ENCODE measurements at regions not wholly inside any gene's neighbourhood (a gene's known extent, or its start where the extent isn't known, plus 50 kb on each side); places are given as distances from the start of the nearest gene placed in this dataset.

GRCh38 chr16:14370736-14371234, 259.3 kb downstream of the PARN start:
- Histone ChIP-seq H3K9me3 (ENCODE audit: low read length) (no peaks in the 10 kb centered on the region), H3K27ac (ENCODE audit: low read depth, low read length) (no peak overlapping the region), H3K4me3 (ENCODE audit: low read depth in 1 of 2, low read length in 2 of 2) (no peak overlapping the region), H3K4me1 (ENCODE audit: insufficient read depth, low read length) (no peaks in the 10 kb centered on the region), H3K9ac (ENCODE audit: low read length) (no peak overlapping the region), H3K27me3 (ENCODE audit: control insufficient read depth in 1 of 2, insufficient read depth in 2 of 2, low read length in 2 of 2) (no peaks in the 10 kb centered on the region), H3K36me3 (ENCODE audit: insufficient read depth, low read length) (no peaks in the 10 kb centered on the region)

- H3K36me3 ChIP-seq (ENCODE audit: insufficient read depth, low read length): no peaks in the 10 kb centered on the region
- no peaks in the 10 kb centered on the region for H3K9me3 ChIP-seq (ENCODE audit: low read length)
- no peak overlapping the region for H3K27ac ChIP-seq (ENCODE audit: low read depth, low read length)
- no peaks in the 10 kb centered on the region for H3K4me1 ChIP-seq (ENCODE audit: insufficient read depth, low read length)
- no peak overlapping the region for H3K9ac ChIP-seq (ENCODE audit: low read length)
- H3K4me3 ChIP-seq (ENCODE audit: low read depth in 1 of 2, low read length in 2 of 2): no peak overlapping the region
- no peaks in the 10 kb centered on the region for H3K27me3 ChIP-seq (ENCODE audit: control insufficient read depth in 1 of 2, insufficient read depth in 2 of 2, low read length in 2 of 2)
Measured at GRCh38 chr16:14369734-14370598, 260.1 kb downstream of the PARN start.

GRCh38 chr16:14368399-14368798, 261.7 kb downstream of the PARN start:
- Histone ChIP-seq H3K36me3 (ENCODE audit: insufficient read depth, low read length) (no peaks in the 10 kb centered on the region), H3K27me3 (ENCODE audit: control insufficient read depth in 1 of 2, insufficient read depth in 2 of 2, low read length in 2 of 2) (no peaks in the 10 kb centered on the region), H3K9ac (ENCODE audit: low read length) (no peak overlapping the region), H3K27ac (ENCODE audit: low read depth, low read length) (no peak overlapping the region), H3K4me3 (ENCODE audit: low read depth in 1 of 2, low read length in 2 of 2) (no peak overlapping the region), H3K9me3 (ENCODE audit: low read length) (no peaks in the 10 kb centered on the region), H3K4me1 (ENCODE audit: insufficient read depth, low read length) (peaks cover 6% of the 10 kb centered on the region)

GRCh38 chr16:14366974-14367707, 262.9 kb downstream of the PARN start:
- no peak overlapping the region for H3K4me3 ChIP-seq (ENCODE audit: low read depth in 1 of 2, low read length in 2 of 2)
- H3K27me3 ChIP-seq (ENCODE audit: control insufficient read depth in 1 of 2, insufficient read depth in 2 of 2, low read length in 2 of 2): no peaks in the 10 kb centered on the region
- H3K9ac ChIP-seq (ENCODE audit: low read length): no peak overlapping the region
- no peak overlapping the region for H3K27ac ChIP-seq (ENCODE audit: low read depth, low read length)
- H3K9me3 ChIP-seq (ENCODE audit: low read length): no peaks in the 10 kb centered on the region
- peaks cover 10% of the 10 kb centered on the region for H3K4me1 ChIP-seq (ENCODE audit: insufficient read depth, low read length)
- H3K36me3 ChIP-seq (ENCODE audit: insufficient read depth, low read length): no peaks in the 10 kb centered on the region

GRCh38 chr16:14366447-14366846, 263.6 kb downstream of the PARN start:
- Histone ChIP-seq H3K36me3 (ENCODE audit: insufficient read depth, low read length) (no peaks in the 10 kb centered on the region), H3K4me3 (ENCODE audit: low read depth in 1 of 2, low read length in 2 of 2) (no peak overlapping the region), H3K9ac (ENCODE audit: low read length) (no peak overlapping the region), H3K9me3 (ENCODE audit: low read length) (no peaks in the 10 kb centered on the region), H3K27ac (ENCODE audit: low read depth, low read length) (no peak overlapping the region), H3K4me1 (ENCODE audit: insufficient read depth, low read length) (peaks cover 10% of the 10 kb centered on the region), H3K27me3 (ENCODE audit: control insufficient read depth in 1 of 2, insufficient read depth in 2 of 2, low read length in 2 of 2) (no peaks in the 10 kb centered on the region)

GRCh38 chr16:14365200-14365851, 264.7 kb downstream of the PARN start:
- Histone ChIP-seq H3K27me3 (ENCODE audit: control insufficient read depth in 1 of 2, insufficient read depth in 2 of 2, low read length in 2 of 2) (no peaks in the 10 kb centered on the region), H3K36me3 (ENCODE audit: insufficient read depth, low read length) (no peaks in the 10 kb centered on the region), H3K27ac (ENCODE audit: low read depth, low read length) (no peak overlapping the region), H3K9me3 (ENCODE audit: low read length) (no peaks in the 10 kb centered on the region), H3K4me3 (ENCODE audit: low read depth in 1 of 2, low read length in 2 of 2) (no peak overlapping the region), H3K9ac (ENCODE audit: low read length) (no peak overlapping the region), H3K4me1 (ENCODE audit: insufficient read depth, low read length) (peaks cover 10% of the 10 kb centered on the region)

GRCh38 chr16:14364386-14365199, 265.5 kb downstream of the PARN start:
- Histone ChIP-seq H3K9ac (ENCODE audit: low read length) (no peak overlapping the region), H3K27me3 (ENCODE audit: control insufficient read depth in 1 of 2, insufficient read depth in 2 of 2, low read length in 2 of 2) (no peaks in the 10 kb centered on the region), H3K9me3 (ENCODE audit: low read length) (no peaks in the 10 kb centered on the region), H3K4me3 (ENCODE audit: low read depth in 1 of 2, low read length in 2 of 2) (no peak overlapping the region), H3K36me3 (ENCODE audit: insufficient read depth, low read length) (no peaks in the 10 kb centered on the region), H3K27ac (ENCODE audit: low read depth, low read length) (no peak overlapping the region), H3K4me1 (ENCODE audit: insufficient read depth, low read length) (peaks cover 10% of the 10 kb centered on the region)

GRCh38 chr16:14364112-14364385, 266.0 kb downstream of the PARN start:
- H3K27ac ChIP-seq (ENCODE audit: low read depth, low read length): no peak overlapping the region
- no peaks in the 10 kb centered on the region for H3K27me3 ChIP-seq (ENCODE audit: control insufficient read depth in 1 of 2, insufficient read depth in 2 of 2, low read length in 2 of 2)
- no peaks in the 10 kb centered on the region for H3K9me3 ChIP-seq (ENCODE audit: low read length)
- H3K4me3 ChIP-seq (ENCODE audit: low read depth in 1 of 2, low read length in 2 of 2): no peak overlapping the region
- no peak overlapping the region for H3K9ac ChIP-seq (ENCODE audit: low read length)
- no peaks in the 10 kb centered on the region for H3K36me3 ChIP-seq (ENCODE audit: insufficient read depth, low read length)
- H3K4me1 ChIP-seq (ENCODE audit: insufficient read depth, low read length): peaks cover 10% of the 10 kb centered on the region

- Histone ChIP-seq H3K4me1 (ENCODE audit: insufficient read depth, low read length) (peaks cover 10% of the 10 kb centered on the region), H3K4me3 (ENCODE audit: low read depth in 1 of 2, low read length in 2 of 2) (peak overlapping the region; percentile 12 to 46), H3K27ac (ENCODE audit: low read depth, low read length) (peak overlapping the region; percentile 1), H3K9ac (ENCODE audit: low read length) (peak overlapping the region; percentile 21), H3K36me3 (ENCODE audit: insufficient read depth, low read length) (no peaks in the 10 kb centered on the region), H3K27me3 (ENCODE audit: control insufficient read depth in 1 of 2, insufficient read depth in 2 of 2, low read length in 2 of 2) (no peaks in the 10 kb centered on the region), H3K9me3 (ENCODE audit: low read length) (no peaks in the 10 kb centered on the region)
Measured at GRCh38 chr16:14362774-14363371, 267.2 kb downstream of the PARN start.

- Histone ChIP-seq H3K27ac (ENCODE audit: low read depth, low read length) (no peak overlapping the region), H3K4me3 (ENCODE audit: low read depth in 1 of 2, low read length in 2 of 2) (no peak overlapping the region), H3K9me3 (ENCODE audit: low read length) (no peaks in the 10 kb centered on the region), H3K9ac (ENCODE audit: low read length) (no peak overlapping the region), H3K4me1 (ENCODE audit: insufficient read depth, low read length) (peaks cover 10% of the 10 kb centered on the region), H3K27me3 (ENCODE audit: control insufficient read depth in 1 of 2, insufficient read depth in 2 of 2, low read length in 2 of 2) (no peaks in the 10 kb centered on the region), H3K36me3 (ENCODE audit: insufficient read depth, low read length) (no peaks in the 10 kb centered on the region)
Measured at GRCh38 chr16:14360326-14361037, 269.6 kb downstream of the PARN start.
